Spleen (tissue), 11 donors: ENCODE measurements at regions not wholly inside any gene's neighbourhood (a gene's known extent, or its start where the extent isn't known, plus 50 kb on each side); places are given as distances from the start of the nearest gene placed in this dataset.

Source experiments
- DNase-seq: peaks from one replicate; pipeline ENCODE4 v3.0.0-alpha.2; 2020
- H3K27ac ChIP-seq, 8 donors: fragments of 200-600 bp; sonication (generic) in 7 of 8; 1 replicate in 4 of 8; 2 replicates in 4 of 8; pipeline versions ENCODE4 v1.5.0 to v1.8.0; 2016 to 2021; ENCODE audit warnings: inconsistent platforms in 4 of 8, mild to moderate bottlenecking in 4 of 8, moderate library complexity in 1 of 8
- H3K27me3 ChIP-seq, 7 donors: fragments of 200-600 bp; sonication (generic) in 6 of 7; replicated peaks in 1 of 7; 1 replicate in 4 of 7; 2 replicates in 3 of 7; pipeline versions ENCODE4 v1.5.0 to v1.8.0; 2016 to 2021; ENCODE audit warnings: inconsistent platforms in 3 of 7, mild to moderate bottlenecking in 1 of 7
- H3K36me3 ChIP-seq, 6 donors: fragments of 200-600 bp; sonication (generic) in 5 of 6; 1 replicate in 4 of 6; 2 replicates in 2 of 6; pipeline versions ENCODE4 v1.5.0 to v1.8.0; 2016 to 2021; ENCODE audit warnings: inconsistent platforms in 2 of 6
- H3K4me1 ChIP-seq, 6 donors: fragments of 200-600 bp; sonication (generic) in 5 of 6; 1 replicate in 3 of 6; 2 replicates in 3 of 6; pipeline versions ENCODE4 v1.5.0 to v1.8.0; 2016 to 2021; ENCODE audit warnings: inconsistent platforms in 3 of 6
- H3K4me3 ChIP-seq, 8 donors: fragments of 200-600 bp; sonication (generic) in 7 of 8; 1 replicate in 4 of 8; 2 replicates in 4 of 8; pipeline versions ENCODE4 v1.5.0 to v1.8.0; 2016 to 2021; ENCODE audit warnings: inconsistent platforms in 4 of 8, mild to moderate bottlenecking in 4 of 8, moderate library complexity in 2 of 8
- H3K9me3 ChIP-seq, 8 donors: fragments of 200-600 bp; sonication (generic) in 7 of 8; 1 replicate in 4 of 8; 2 replicates in 4 of 8; pipeline versions ENCODE4 v1.5.0 to v1.8.0; 2016 to 2021; ENCODE audit warnings: inconsistent platforms in 4 of 8
- POLR2A ChIP-seq, 3 donors: fragments of 450-650 bp; IDR thresholded peaks; one replicate each; pipeline ENCODE4 v1.5.1; 2017; ENCODE audit warnings: antibody characterized with exemption in 3 of 3, mild to moderate bottlenecking in 1 of 3
- POLR2AphosphoS5 ChIP-seq, 3 donors: sonication (generic); formaldehyde crosslinking; IDR thresholded peaks; one replicate each; pipeline ENCODE4 v1.5.1; 2017; ENCODE audit warnings: antibody characterized with exemption in 3 of 3
- WGBS, 5 donors: extraction: QIAGEN DNeasy Blood & Tissue Kit in 3 of 5; methylation state at CpG; one replicate each; pipeline versions ENCODE4 v1.1.5 to v1.1.7; 2013 to 2018; 5-methylcytosine and 5-hydroxymethylcytosine counted together
- intact Hi-C: fragments of 100-400 bp; cut with DNase I; formaldehyde crosslinking; loops from one replicate; pipeline ENCODE4 v1.15.0; 2023; ENCODE audit warnings: low total_unique reads
- TF ChIP-seq, protein P1 (sequence below), 11 experiments: fragments of 200-600 bp in 7 of 11; fragments of 450-650 bp in 4 of 11; sonication (generic) in 4 of 11; IDR thresholded peaks in 8 of 11; conservative IDR thresholded peaks in 3 of 11; 1 replicate in 7 of 11; 2 replicates in 4 of 11; pipeline versions ENCODE4 v1.4.0 to v1.8.0; 2016 to 2021; ENCODE audit warnings: antibody characterized with exemption in 11 of 11, inconsistent platforms in 4 of 11, mild to moderate bottlenecking in 1 of 11
- donor health status: healthy with polysubstance abuse.
- donor health status: DM: no; HTN: no; CAD: no; lungs with moderate emphysema.
- donor health status: DM: no; HTN: no; CAD: no.
- donor health status: Bipolar disorder and iron deficiency.
- donor health status: healthy.
- donor health status: DM: no; HTN: no; CAD: no.
- donor health status: DM: yes; HTN: yes; CAD: no.

DNA sequence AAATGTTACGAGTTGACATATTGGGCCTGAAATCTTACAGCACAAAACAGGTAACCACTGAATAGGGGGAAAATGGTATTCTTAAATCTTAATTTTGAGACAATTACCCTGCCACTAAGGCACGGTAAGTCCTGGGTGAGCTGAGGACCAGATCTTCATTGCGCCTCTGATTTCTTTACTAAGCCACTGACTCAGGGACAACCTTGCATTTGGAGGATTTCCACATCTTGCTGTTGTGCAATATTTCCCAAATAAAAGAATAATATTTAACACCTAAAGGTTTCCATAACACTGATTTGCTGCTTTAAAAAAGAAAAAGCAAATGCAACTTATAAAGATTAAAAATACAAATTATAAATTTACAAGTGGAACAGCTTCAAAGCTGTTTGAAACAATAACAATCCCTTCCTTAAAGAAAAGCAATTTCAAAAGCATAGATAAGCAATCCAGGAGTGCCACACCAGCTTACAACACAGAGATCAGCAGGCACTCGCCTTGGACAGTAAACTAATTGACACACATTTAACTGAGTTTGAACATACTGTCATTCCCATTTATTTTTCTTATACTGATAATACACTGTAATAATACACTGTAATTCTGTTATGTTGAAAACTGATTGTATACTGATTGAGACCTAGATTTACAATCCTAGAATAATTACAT lies 79.6 kb upstream of the DOCK9 start:
- intact Hi-C loops: no loop called here
- Histone ChIP-seq H3K9me3 (no peaks in the 10 kb centered on the region), H3K36me3 (no peaks in the 10 kb centered on the region), H3K27ac (no peak overlapping the region), H3K4me3 (no peak overlapping the region), H3K27me3 (peaks cover 0 to 40% (median 0%) of the 10 kb centered on the region in 7 donors), H3K4me1 (peaks cover 0 to 57% (median 30%) of the 10 kb centered on the region in 6 donors)
- DNase-seq: no peak
- TF ChIP-seq, protein P1, sequence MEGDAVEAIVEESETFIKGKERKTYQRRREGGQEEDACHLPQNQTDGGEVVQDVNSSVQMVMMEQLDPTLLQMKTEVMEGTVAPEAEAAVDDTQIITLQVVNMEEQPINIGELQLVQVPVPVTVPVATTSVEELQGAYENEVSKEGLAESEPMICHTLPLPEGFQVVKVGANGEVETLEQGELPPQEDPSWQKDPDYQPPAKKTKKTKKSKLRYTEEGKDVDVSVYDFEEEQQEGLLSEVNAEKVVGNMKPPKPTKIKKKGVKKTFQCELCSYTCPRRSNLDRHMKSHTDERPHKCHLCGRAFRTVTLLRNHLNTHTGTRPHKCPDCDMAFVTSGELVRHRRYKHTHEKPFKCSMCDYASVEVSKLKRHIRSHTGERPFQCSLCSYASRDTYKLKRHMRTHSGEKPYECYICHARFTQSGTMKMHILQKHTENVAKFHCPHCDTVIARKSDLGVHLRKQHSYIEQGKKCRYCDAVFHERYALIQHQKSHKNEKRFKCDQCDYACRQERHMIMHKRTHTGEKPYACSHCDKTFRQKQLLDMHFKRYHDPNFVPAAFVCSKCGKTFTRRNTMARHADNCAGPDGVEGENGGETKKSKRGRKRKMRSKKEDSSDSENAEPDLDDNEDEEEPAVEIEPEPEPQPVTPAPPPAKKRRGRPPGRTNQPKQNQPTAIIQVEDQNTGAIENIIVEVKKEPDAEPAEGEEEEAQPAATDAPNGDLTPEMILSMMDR (IDR thresholded peaks at IDR 0.05 in 8 of 11, conservative IDR thresholded peaks at IDR 0.05 in 3 of 11): no peak
- TF ChIP-seq POLR2AphosphoS5 (IDR thresholded peaks at IDR 0.05): no peak
- 81 to 95% (median 93%) methylated on average over 4 of the region's 4 CpGs for WGBS, 5 donors

DNA sequence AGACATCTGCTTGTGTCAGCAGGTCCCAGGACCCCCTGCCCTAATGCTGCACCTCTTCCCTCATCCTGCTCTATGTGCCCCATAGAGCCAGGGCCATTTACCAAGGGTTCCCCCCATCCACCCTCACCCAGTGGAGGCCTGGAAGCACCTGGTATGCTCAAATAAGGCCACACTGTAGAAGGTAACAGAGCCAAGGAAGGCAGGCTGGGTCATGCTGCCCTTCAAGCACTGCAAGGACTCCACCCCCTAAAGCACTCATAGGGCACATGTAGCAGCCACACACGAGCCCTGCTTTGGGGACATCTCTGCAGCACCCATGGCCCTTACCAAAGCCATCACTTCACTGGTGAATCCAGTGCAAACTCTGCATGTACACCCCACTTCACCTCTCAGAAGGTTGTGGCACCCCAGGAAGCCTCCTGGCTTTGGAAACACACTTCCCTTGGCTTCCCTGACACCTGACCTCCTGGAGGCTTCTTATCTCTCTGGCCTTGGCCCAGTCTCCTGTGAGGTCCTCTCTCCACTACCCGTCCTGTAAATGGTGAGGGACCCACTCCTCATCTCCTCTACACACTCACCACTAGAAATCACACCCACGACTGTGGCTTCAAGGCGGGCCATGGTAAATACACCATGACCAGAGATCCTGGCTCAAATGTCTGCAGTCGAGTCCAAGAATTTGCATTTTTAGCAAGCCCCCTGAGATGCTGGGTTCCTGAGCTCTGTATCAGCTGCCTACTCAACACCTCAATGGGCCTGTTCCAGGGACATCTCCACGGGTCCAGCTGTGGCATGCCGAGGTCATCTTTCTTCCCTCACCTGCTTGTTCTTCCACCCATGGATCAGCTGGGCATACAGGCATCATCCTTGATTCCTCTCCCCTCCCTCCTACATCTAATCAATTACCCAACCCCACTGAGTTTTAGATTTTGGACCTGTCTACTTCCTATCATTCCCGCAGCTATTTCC lies 80.9 kb upstream of the DOCK9 start:
- Histone ChIP-seq H3K27me3 (peaks cover 0 to 49% (median 0%) of the 10 kb centered on the region in 7 donors), H3K36me3 (no peaks in the 10 kb centered on the region), H3K4me1 (peaks cover 0 to 57% (median 24%) of the 10 kb centered on the region in 6 donors), H3K4me3 (no peak overlapping the region), H3K27ac (no peak overlapping the region), H3K9me3 (no peaks in the 10 kb centered on the region)
- 76 to 88% (median 83%) methylated on average over 8 of the region's 8 CpGs for WGBS, 5 donors
- DNase-seq: no peak
- intact Hi-C loops: no loop called here
- TF ChIP-seq POLR2A (IDR thresholded peaks at IDR 0.05) (no peak), POLR2AphosphoS5 (IDR thresholded peaks at IDR 0.05) (no peak)
- TF ChIP-seq, protein P1 (IDR thresholded peaks at IDR 0.05 in 8 of 11, conservative IDR thresholded peaks at IDR 0.05 in 3 of 11): no peak

DNA sequence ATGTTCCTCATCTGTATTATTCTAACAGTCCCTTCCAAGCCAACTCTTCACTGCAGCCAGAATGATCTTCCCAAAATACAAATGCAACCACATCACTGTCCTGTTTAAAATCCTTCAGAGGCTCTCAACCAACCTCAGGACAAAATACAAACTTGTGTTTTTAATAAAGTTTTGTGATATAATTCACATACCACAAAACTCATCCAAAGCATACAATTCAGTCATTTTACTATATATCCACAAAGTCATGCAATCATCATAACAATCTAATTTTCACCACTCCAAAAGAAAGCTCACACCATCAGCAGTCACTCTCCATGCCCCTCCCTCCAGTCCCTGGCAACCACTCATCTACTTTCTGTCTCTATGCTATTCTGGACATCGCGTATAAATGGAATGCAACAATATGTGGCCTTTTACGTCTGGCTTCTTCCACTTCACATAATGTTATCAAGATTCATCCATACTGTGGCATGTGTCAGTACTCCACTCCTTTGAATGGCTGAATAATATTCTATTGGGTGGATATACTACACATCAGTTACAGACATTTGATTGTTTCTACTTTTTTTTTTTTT lies 81.7 kb upstream of the DOCK9 start:
- intact Hi-C loops: no loop called here
- WGBS, 5 donors: 84 to 91% (median 88%) methylated on average over 3 of the region's 3 CpGs

More for the DNA sequence above, 81.7 kb upstream of the DOCK9 start:
- TF ChIP-seq POLR2AphosphoS5 (IDR thresholded peaks at IDR 0.05) (no peak), POLR2A (IDR thresholded peaks at IDR 0.05) (no peak)
- TF ChIP-seq, protein P1 (IDR thresholded peaks at IDR 0.05 in 8 of 11, conservative IDR thresholded peaks at IDR 0.05 in 3 of 11): no peak
- Histone ChIP-seq H3K27ac (no peak overlapping the region), H3K36me3 (no peaks in the 10 kb centered on the region), H3K9me3 (no peaks in the 10 kb centered on the region), H3K27me3 (peaks cover 0 to 42% (median 0%) of the 10 kb centered on the region in 7 donors), H3K4me1 (peaks cover 0 to 57% (median 25%) of the 10 kb centered on the region in 6 donors), H3K4me3 (no peak overlapping the region)
- DNase-seq: no peak
